HepG2 (cell line): ENCODE measurements at regions not wholly inside any gene's neighbourhood (a gene's known extent, or its start where the extent isn't known, plus 50 kb on each side); places are given as distances from the start of the nearest gene placed in this dataset.

Source experiments
- GABPA ChIP-seq, 2 experiments: IDR thresholded peaks; 2 replicates each; pipeline ENCODE4 v1.6.1; 2011 to 2016; ENCODE audit warnings: low read depth in 2 of 2, low read length in 1 of 2, missing biosample characterization in 1 of 2, missing genetic modification characterization in 1 of 2
- GLI4 ChIP-seq: sonication (generic); formaldehyde crosslinking; IDR thresholded peaks from 2 replicates; pipeline ENCODE4 v1.5.1; 2020; ENCODE audit warnings: missing genetic modification reagents, mild to moderate bottlenecking, moderate library complexity, borderline replicate concordance
- MYC ChIP-seq: sonication (generic); formaldehyde crosslinking; IDR thresholded peaks from 2 replicates; pipeline ENCODE4 v1.9.0; 2021; ENCODE audit warnings: missing genetic modification reagents, borderline replicate concordance
- ZBTB38 ChIP-seq: sonication (generic); formaldehyde crosslinking; IDR thresholded peaks from 2 replicates; pipeline ENCODE4 v1.5.1; 2020; ENCODE audit warnings: mild to moderate bottlenecking, missing genetic modification reagents
- ZNF207 ChIP-seq: fragments of 450-650 bp; IDR thresholded peaks from 2 replicates; pipeline ENCODE4 v1.6.1; 2016; ENCODE audit warnings: antibody characterized with exemption, borderline replicate concordance
- ZNF232 ChIP-seq: sonication (generic); formaldehyde crosslinking; IDR thresholded peaks from 2 replicates; pipeline ENCODE4 v1.4.0; 2020; ENCODE audit warnings: missing genetic modification reagents, borderline replicate concordance
- ZNF253 ChIP-seq: sonication (generic); formaldehyde crosslinking; IDR thresholded peaks from 2 replicates; pipeline ENCODE4 v1.8.0; 2022; ENCODE audit warnings: mild to moderate bottlenecking, missing genetic modification reagents, borderline replicate concordance
- ZNF749 ChIP-seq: sonication (generic); formaldehyde crosslinking; IDR thresholded peaks from 2 replicates; pipeline ENCODE4 v1.8.0; 2022; ENCODE audit warnings: mild to moderate bottlenecking, missing genetic modification reagents, moderate library complexity, borderline replicate concordance
- TF ChIP-seq, protein P1 (sequence below): sonication (generic); formaldehyde crosslinking; IDR thresholded peaks from 2 replicates; pipeline ENCODE4 v1.5.1; 2020; ENCODE audit warnings: mild to moderate bottlenecking, missing genetic modification reagents, moderate library complexity
- TF ChIP-seq, protein P2 (sequence below): sonication (generic); formaldehyde crosslinking; IDR thresholded peaks from 2 replicates; pipeline ENCODE4 v1.5.0; 2020; ENCODE audit warnings: mild to moderate bottlenecking, missing genetic modification reagents, moderate library complexity
- TF ChIP-seq, protein P3 (sequence below), 2 experiments: sonication (generic) in 1 of 2; formaldehyde crosslinking in 1 of 2; IDR thresholded peaks; 2 replicates each; pipeline versions ENCODE4 v1.5.1 to v1.6.1; 2011 to 2020; ENCODE audit warnings: borderline replicate concordance in 1 of 2, low read depth in 1 of 2, low read length in 1 of 2, mild to moderate bottlenecking in 1 of 2, missing genetic modification reagents in 1 of 2, moderate library complexity in 1 of 2

DNA sequence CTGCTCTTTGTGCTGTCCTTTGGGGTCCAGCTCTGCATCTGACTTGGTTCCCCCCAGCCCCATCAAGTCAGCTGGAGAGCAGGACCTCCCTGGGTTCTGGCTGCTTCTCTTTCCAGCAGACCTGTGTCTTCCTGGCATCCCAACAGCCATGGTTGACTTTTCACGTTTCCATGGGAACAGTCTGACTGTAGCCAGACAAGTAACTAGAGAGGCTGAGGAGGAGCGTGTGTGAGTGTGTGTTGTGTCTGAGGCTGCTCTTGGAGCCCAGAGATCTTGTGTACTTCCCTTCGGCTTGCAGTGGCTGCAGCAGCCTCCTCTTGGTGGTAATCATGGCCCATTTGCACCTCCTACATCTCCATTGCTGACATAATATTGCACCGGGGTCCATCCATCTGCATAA lies 332.0 kb downstream of the RPS24 start:
- no peak for TF ChIP-seq ZNF749 (CRISPR knock-in tag)
- no peak for TF ChIP-seq ZNF253 (CRISPR knock-in tag)
- TF ChIP-seq ZBTB38 (CRISPR knock-in tag), result no peak
- TF ChIP-seq GLI4 (CRISPR knock-in tag), result no peak
- TF ChIP-seq ZNF207, result no peak
- TF ChIP-seq, protein P1, sequence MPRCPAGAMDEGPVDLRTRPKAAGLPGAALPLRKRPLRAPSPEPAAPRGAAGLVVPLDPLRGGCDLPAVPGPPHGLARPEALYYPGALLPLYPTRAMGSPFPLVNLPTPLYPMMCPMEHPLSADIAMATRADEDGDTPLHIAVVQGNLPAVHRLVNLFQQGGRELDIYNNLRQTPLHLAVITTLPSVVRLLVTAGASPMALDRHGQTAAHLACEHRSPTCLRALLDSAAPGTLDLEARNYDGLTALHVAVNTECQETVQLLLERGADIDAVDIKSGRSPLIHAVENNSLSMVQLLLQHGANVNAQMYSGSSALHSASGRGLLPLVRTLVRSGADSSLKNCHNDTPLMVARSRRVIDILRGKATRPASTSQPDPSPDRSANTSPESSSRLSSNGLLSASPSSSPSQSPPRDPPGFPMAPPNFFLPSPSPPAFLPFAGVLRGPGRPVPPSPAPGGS (CRISPR knock-in tag), result no peak
- TF ChIP-seq, protein P2, sequence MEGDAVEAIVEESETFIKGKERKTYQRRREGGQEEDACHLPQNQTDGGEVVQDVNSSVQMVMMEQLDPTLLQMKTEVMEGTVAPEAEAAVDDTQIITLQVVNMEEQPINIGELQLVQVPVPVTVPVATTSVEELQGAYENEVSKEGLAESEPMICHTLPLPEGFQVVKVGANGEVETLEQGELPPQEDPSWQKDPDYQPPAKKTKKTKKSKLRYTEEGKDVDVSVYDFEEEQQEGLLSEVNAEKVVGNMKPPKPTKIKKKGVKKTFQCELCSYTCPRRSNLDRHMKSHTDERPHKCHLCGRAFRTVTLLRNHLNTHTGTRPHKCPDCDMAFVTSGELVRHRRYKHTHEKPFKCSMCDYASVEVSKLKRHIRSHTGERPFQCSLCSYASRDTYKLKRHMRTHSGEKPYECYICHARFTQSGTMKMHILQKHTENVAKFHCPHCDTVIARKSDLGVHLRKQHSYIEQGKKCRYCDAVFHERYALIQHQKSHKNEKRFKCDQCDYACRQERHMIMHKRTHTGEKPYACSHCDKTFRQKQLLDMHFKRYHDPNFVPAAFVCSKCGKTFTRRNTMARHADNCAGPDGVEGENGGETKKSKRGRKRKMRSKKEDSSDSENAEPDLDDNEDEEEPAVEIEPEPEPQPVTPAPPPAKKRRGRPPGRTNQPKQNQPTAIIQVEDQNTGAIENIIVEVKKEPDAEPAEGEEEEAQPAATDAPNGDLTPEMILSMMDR (CRISPR knock-in tag), result no peak
- no peak for TF ChIP-seq GABPA (IDR thresholded peaks at IDR 0.05; ENCODE audit: low read depth, low read length)
- no peak for TF ChIP-seq GABPA (CRISPR knock-in tag; IDR thresholded peaks at IDR 0.05; ENCODE audit: low read depth)
- TF ChIP-seq MYC, result no peak
- TF ChIP-seq, protein P3, sequence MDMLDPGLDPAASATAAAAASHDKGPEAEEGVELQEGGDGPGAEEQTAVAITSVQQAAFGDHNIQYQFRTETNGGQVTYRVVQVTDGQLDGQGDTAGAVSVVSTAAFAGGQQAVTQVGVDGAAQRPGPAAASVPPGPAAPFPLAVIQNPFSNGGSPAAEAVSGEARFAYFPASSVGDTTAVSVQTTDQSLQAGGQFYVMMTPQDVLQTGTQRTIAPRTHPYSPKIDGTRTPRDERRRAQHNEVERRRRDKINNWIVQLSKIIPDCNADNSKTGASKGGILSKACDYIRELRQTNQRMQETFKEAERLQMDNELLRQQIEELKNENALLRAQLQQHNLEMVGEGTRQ (IDR thresholded peaks at IDR 0.05; ENCODE audit: low read depth, low read length), result no peak
- TF ChIP-seq, protein P3 (CRISPR knock-in tag; IDR thresholded peaks at IDR 0.05; ENCODE audit: borderline replicate concordance), result no peak
- no peak for TF ChIP-seq ZNF232 (CRISPR knock-in tag)
